ENCODE measurements at regions not wholly inside any gene's neighbourhood (a gene's known extent, or its start where the extent isn't known, plus 50 kb on each side); places are given as distances from the start of the nearest gene placed in this dataset.
"Not testable (repeated sequence)": the region's sequence is repeated elsewhere in the genome, so short reads cannot be mapped to it uniquely, and the experiment has no call there.

DNA sequence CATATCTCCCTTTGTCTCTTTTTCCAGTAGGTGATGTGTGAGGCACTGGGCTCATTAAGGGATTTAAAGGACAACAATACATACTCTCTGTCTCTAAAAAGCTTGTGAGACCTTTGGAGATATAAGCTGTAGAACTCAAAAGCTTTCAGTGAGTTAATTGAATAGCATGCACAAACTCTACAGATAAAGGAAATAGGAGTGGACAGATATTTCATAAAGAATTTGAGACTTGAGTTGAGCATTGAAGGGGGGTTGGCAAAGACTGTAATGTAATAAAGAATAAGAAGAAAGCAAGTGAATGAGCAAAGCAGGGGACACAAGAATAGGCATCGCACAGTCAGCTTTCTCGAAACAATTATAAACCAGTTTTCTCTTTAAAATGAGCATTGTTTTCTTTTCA, 583.4 kb upstream of the DPPA4 start:
- DNase-seq = no peak

- no peak for DNase-seq
These were observed 584.2 kb upstream of the DPPA4 start for GRCh38 chr3:109921509-109921908.

DNA sequence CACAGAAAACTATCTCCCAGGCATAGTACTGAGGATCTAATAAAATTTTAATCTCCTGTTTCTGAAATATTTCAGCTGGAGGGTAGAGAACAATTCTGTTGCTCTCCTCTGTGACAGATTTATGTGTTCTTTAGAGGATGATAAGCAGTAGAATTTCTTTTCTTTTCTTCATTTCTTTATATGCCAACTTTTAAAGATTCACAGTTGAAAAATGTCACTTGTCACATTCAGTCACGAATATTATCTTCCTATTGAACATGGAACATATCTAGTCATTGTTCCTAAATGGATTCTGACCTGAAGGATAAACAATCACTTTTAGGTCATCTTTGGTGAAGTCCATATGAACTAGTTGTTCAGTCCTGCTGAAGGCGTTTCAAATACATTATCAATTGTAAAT, 585.5 kb upstream of the DPPA4 start:
- DNase-seq = no peak

DNA sequence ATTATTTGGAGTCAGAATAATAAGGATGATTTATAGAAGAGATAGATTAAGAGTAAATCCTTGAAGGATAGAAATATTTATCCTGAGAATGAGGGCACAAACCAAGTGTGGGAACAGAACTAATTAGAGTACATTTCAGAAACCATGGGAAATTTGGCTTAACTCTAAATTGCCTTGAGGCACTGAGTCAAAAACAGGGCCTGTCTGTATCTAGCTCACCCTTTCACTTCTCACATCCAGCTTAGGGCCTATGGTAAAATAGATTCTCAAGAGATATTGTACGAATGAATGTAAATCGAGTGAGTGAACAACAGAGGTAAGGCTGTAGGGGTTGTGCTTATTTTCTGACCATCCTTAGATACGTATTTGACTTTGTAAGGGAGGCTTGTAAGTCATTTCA, 586.1 kb upstream of the DPPA4 start:
- no peak for DNase-seq

GRCh38 chr3:109924196-109924595, 586.9 kb upstream of the DPPA4 start:
- no peak for DNase-seq

GRCh38 chr3:109926376-109926775, 589.0 kb upstream of the DPPA4 start:
- DNase-seq = no peak

GRCh38 chr3:109927161-109927560, 589.8 kb upstream of the DPPA4 start:
- no peak for DNase-seq

- DNase-seq = no peak
These were observed 590.4 kb upstream of the DPPA4 start for GRCh38 chr3:109927726-109928125.

DNA sequence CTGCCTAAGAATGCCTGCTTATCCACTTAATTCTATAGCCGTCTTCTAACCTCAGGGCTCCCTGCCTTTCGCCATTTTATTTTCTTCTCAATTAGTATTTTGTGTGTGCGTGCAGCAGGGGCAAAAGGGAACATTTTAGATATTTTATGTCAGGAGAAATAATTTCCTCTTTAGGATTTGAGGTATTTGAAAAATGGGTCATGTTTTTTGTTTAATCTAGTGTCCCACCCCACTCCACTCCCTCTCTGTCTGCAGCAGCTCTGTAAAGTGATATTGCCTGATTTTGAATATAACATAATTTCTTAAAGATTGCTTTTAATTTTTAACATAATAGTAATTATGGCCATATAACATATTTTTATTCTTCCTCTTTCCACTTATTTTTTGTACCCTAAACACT, 593.2 kb upstream of the DPPA4 start:
- no peak for DNase-seq

DNA sequence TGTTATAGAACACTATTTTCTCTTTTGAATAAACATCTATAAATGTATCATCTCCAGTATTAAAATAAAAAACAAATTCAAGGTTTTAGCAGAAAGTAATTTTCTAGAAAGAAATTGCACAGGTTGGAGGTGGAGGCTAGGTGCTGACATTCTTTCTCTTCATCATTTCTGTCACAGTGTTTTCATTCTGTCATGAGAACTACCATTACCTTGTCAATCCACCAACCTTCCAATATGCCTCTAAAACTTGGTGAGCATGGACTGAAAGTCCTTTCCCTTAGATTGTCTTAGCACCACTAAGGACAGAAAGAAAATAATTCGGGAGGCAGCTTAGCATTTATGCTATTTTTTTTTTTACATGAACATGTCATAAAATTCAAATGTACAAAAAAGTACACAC, 596.2 kb upstream of the DPPA4 start:
- no peak for DNase-seq

GRCh38 chr3:109939817-109940216, 602.5 kb upstream of the DPPA4 start:
- DNase-seq = no peak

DNA sequence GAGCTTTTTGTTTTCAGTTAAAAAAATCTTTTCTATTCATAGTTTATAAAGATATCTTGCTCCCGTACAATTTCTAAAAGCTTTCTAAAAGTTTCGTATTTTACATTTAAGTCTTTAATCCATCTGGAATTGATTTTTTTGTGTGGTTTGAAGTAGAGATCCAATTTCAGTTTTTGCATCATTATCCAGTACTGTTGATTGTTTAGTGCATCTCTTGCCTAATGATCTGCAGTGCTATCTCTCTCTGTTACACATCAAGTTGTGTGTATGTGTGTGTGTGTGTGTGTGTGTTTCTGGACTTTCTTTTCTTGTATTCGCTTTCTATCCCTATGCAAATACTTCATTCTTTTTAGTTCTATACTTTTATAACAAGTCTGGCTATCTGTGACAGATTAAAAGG, 605.8 kb upstream of the DPPA4 start:
- no peak for DNase-seq

- no peak for DNase-seq
These were observed 607.5 kb upstream of the DPPA4 start for GRCh38 chr3:109944836-109945235.

DNA sequence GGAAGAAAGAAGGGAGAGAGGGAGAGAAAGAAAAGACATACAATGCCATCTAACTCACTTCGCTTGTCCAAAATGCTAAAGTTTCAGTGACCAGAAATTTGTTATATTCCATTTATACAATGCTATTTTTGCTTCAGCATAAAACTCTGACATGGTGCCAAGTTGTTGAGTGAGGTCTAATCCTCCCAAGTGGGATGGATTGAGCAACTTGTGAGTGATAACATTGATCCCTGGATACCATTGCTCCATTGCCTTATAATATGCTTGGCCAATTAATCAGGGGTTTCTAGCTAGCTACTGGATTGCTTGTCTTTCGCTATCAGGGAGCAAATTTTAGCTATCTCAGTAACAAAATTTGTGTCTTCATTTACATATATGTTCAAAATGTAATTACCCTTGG, 615.6 kb upstream of the DPPA4 start:
- DNase-seq = no peak

- no peak for DNase-seq
These were observed 626.5 kb upstream of the DPPA4 start for GRCh38 chr3:109963831-109964230.

DNA sequence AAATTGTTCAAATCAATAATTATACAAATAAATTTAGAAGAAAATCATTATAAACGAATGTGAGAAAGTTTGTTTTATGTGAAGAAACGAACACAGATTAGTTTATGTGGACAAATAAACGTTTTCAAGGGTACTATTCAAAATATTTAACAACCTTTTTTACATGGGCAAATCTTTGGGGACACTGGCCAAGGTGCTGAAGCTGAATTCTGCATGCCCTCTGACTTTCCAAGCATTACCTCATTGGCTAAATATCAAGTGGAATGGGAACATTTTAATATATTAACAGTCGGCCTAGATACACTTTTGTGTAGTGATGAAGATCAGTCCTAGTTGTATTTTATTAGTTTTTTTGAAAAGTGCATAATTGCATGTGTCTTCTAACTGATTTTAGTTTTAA, 636.4 kb upstream of the DPPA4 start:
- DNase-seq = no peak

DNA sequence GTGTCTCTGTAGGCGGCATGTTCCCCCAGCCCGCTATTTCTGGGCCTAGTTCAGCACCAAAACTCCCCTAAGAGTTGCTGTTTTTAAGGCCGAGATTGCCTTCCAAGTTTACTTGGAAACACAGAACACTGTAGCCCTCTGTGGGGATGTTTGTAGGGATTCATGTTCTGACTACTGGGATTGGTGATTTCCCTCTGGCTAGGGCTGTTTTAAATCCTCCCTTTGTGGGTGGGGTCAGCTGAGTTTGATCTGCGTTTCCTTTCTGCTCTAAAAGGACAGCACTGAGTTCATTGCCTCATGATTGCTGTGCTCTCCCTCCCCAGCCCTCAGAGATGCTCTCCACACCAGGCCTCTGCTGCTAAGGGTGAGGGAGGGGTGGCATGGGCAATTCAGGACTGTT, 640.6 kb upstream of the DPPA4 start:
- DNase-seq = no peak

DNA sequence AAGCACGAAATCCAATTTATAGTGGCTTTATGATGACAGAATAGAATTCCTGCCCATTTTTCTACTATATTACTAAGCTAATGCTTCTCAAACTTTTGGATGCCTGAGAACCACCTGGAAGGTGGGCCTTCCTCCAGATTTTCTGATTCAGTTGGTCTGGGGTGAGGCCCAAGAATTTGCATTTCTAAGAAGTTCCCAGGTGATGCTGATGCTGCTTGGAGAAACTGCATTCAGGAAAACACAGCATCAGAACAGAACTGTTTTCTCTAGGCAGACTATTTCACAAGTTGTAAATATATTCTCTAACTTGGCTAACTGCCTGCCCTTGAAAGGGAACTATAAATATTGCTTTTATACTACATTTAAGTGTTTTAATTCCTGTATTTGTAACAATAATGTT, 644.9 kb upstream of the DPPA4 start:
- no peak for DNase-seq

GRCh38 chr3:109984976-109985375, 647.6 kb upstream of the DPPA4 start:
- no peak for DNase-seq

DNA sequence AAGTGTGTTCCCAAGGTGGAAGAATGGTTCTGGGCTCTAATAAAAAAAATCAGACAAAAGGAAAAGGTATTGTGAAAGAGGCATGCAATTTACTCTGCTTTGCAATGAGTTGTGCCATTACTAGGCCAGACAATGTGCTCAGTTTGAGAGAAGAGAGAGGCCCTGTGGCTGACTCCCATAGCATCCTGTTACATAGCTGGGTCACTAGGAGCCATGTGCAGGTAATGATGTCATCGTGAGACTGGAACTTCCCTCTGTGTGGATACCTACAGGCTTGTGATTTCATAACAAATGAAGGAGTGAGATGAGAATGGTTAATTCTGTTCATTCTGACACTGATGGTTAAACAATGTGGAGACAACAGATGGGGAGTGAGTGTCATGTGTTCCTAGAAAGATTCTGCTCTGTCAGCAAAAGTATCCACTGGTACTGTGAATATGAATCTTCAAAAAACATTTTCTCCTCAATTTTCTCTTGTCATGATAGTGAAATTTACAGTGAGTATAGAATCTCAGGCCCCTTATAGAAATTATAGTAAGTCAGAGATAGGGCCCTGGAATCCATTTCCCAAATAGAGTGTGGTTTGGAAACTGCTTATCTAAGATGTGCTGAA, 648.7 kb upstream of the DPPA4 start:
- no peak for DNase-seq

DNA sequence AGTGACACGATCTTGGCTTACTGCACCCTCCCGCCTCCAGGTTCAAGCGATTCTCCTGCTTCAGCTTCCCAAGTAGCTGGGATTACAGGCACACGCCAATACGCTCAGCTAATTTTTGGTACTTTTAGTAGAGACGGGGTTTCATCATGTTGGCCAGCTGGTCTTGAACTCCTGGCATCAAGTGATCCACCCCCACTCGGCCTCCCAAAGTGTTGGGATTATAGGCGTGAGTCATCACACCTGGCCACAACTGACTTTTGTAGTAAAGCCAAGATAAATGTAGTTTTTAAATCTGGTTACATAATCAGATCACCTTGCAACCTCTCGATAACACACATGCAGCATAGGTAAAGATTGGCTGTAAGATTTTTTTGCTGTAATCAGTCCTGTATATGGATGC, 657.5 kb upstream of the DPPA4 start:
- DNase-seq = no peak

DNA sequence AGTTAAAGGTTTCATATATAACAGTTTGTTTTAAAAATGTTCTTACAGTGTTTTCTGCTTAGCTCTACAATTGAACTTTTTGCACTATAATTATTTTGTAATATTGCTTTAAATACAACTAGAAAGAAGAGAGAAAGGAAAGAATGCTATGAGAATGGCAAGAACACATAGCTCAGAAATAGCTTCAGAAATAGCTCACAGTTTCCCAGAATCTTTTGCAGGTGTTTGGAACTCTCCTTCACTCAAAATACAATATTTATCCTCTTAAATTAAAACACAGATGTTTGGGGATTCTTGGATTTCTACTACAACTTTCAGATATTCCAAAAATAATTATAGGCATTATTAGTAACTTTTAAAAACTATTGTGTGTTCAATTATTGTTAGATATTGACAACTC, 658.0 kb upstream of the DPPA4 start:
- no peak for DNase-seq

- DNase-seq = not testable (repeated sequence)
These were observed 664.6 kb upstream of the DPPA4 start for GRCh38 chr3:110001905-110002304.

- DNase-seq = no peak
These were observed 669.6 kb upstream of the DPPA4 start for GRCh38 chr3:110006913-110007312.

- DNase-seq = no peak
These were observed 678.1 kb upstream of the DPPA4 start for GRCh38 chr3:110015231-110015963.

Data from activated CD8-positive, alpha-beta memory T cell treated with anti-CD3 and anti-CD28 coated beads, Interleukin-2, amount 50 U/mL, for 4 hours (primary cell).